Trophoblast cell (in vitro differentiated cells and primary cell): ENCODE measurements at regions not wholly inside any gene's neighbourhood (a gene's known extent, or its start where the extent isn't known, plus 50 kb on each side); places are given as distances from the start of the nearest gene placed in this dataset.

Experiments
- DNase-seq, 2 donors: peaks; one replicate each; pipeline ENCODE4 v3.0.0-alpha.2; 2016
- H2AFZ ChIP-seq: 2 replicates; pipeline ENCODE4 v1.6.1; 2013; ENCODE audit warnings: low read length, moderate library complexity, mild to moderate bottlenecking; ENCODE audit not compliant: insufficient read depth, poor library complexity
- H2AK5ac ChIP-seq: 2 replicates; pipeline ENCODE4 v1.6.1; 2013; ENCODE audit warnings: mild to moderate bottlenecking, low read length
- H2BK120ac ChIP-seq: 2 replicates; pipeline ENCODE4 v1.6.1; 2013; ENCODE audit warnings: low read length, mild to moderate bottlenecking, moderate library complexity; ENCODE audit not compliant: insufficient read depth, poor library complexity
- H2BK12ac ChIP-seq: 2 replicates; pipeline ENCODE4 v1.6.1; 2013; ENCODE audit warnings: mild to moderate bottlenecking, low read length, moderate library complexity
- H2BK5ac ChIP-seq: 2 replicates; pipeline ENCODE4 v1.6.1; 2013; ENCODE audit warnings: low read length, low read depth, moderate library complexity, mild to moderate bottlenecking; ENCODE audit not compliant: poor library complexity
- H3K14ac ChIP-seq: 2 replicates; pipeline ENCODE4 v1.6.1; 2013; ENCODE audit warnings: mild to moderate bottlenecking, low read length
- H3K18ac ChIP-seq: 2 replicates; pipeline ENCODE4 v1.6.1; 2013; ENCODE audit warnings: mild to moderate bottlenecking, low read length
- H3K23ac ChIP-seq: 2 replicates; pipeline ENCODE4 v1.6.1; 2013; ENCODE audit warnings: low read length
- H3K27ac ChIP-seq: 2 replicates; pipeline ENCODE4 v1.5.1; 2013; ENCODE audit warnings: low read depth, mild to moderate bottlenecking, inconsistent platforms, low read length, moderate library complexity
- H3K27me3 ChIP-seq: 2 replicates; pipeline ENCODE4 v1.6.1; 2013; ENCODE audit warnings: inconsistent platforms, mild to moderate bottlenecking, low read length, moderate library complexity; ENCODE audit not compliant: insufficient read depth
- H3K36me3 ChIP-seq, 2 experiments: 1 replicate in 1 of 2; 2 replicates in 1 of 2; pipeline ENCODE4 v1.6.1; 2013; ENCODE audit warnings: low read length in 2 of 2, mild to moderate bottlenecking in 2 of 2, moderate library complexity in 1 of 2; ENCODE audit not compliant: insufficient read depth in 2 of 2, control insufficient read depth in 1 of 2
- H3K4ac ChIP-seq: 2 replicates; pipeline ENCODE4 v1.6.1; 2013; ENCODE audit warnings: low read depth, mild to moderate bottlenecking, low read length, moderate library complexity
- H3K4me1 ChIP-seq, 2 experiments: 1 replicate in 1 of 2; 2 replicates in 1 of 2; pipeline ENCODE4 v1.6.1; 2013; ENCODE audit warnings: low read length in 2 of 2, mild to moderate bottlenecking in 2 of 2, moderate library complexity in 1 of 2; ENCODE audit not compliant: insufficient read depth in 2 of 2, control insufficient read depth in 1 of 2
- H3K4me2 ChIP-seq: 2 replicates; pipeline ENCODE4 v1.6.1; 2013; ENCODE audit warnings: inconsistent platforms, mild to moderate bottlenecking, low read length, moderate library complexity
- H3K4me3 ChIP-seq: 2 replicates; pipeline ENCODE4 v1.5.1; 2013; ENCODE audit warnings: mild to moderate bottlenecking, low read depth, low read length, inconsistent platforms
- H3K79me1 ChIP-seq: one replicate; pipeline ENCODE4 v1.6.1; 2013; ENCODE audit warnings: low read length
- H3K79me2 ChIP-seq: 2 replicates; pipeline ENCODE4 v1.6.1; 2013; ENCODE audit warnings: low read length, mild to moderate bottlenecking; ENCODE audit not compliant: control insufficient read depth, insufficient read depth, poor library complexity
- H3K9ac ChIP-seq: 2 replicates; pipeline ENCODE4 v1.6.1; 2013; ENCODE audit warnings: mild to moderate bottlenecking, low read length
- H3K9me3 ChIP-seq: 2 replicates; pipeline ENCODE4 v1.6.1; 2013; ENCODE audit warnings: low read depth, mild to moderate bottlenecking, control low read depth, inconsistent platforms, low read length; ENCODE audit not compliant: insufficient read depth
- H4K12ac ChIP-seq: 2 replicates; pipeline ENCODE4 v1.6.1; 2013; ENCODE audit warnings: low read depth, mild to moderate bottlenecking, low read length, moderate library complexity
- H4K8ac ChIP-seq: 2 replicates; pipeline ENCODE4 v1.6.1; 2013; ENCODE audit warnings: low read depth, mild to moderate bottlenecking, low read length, moderate library complexity
- H4K91ac ChIP-seq: one replicate; pipeline ENCODE4 v1.6.1; 2013; ENCODE audit warnings: low read depth, mild to moderate bottlenecking, low read length, moderate library complexity
- WGBS: extraction: QIAGEN DNeasy Blood & Tissue Kit; methylation state at CpG from one replicate; pipeline ENCODE4 v1.1.7; 2013; ENCODE audit warnings: missing lambda C conversion rate; ENCODE audit not compliant: insufficient read length, insufficient coverage; ENCODE audit errors: extremely low coverage; 5-methylcytosine and 5-hydroxymethylcytosine counted together

- no peak overlapping the region for H4K12ac ChIP-seq
- no peak overlapping the region for H2AK5ac ChIP-seq
- DNase-seq = no peak
- no peak overlapping the region for H4K91ac ChIP-seq
- H3K18ac ChIP-seq = no peak overlapping the region
- no peak overlapping the region for H3K4me2 ChIP-seq
- H3K9ac ChIP-seq = no peak overlapping the region
- H2BK120ac ChIP-seq = no peak overlapping the region
- no peak overlapping the region for H4K8ac ChIP-seq
- H3K9me3 ChIP-seq = no peaks in the 10 kb centered on the region
- H3K36me3 ChIP-seq = no peaks in the 10 kb centered on the region
- H3K27me3 ChIP-seq = no peaks in the 10 kb centered on the region
- no peaks in the 10 kb centered on the region for H3K79me1 ChIP-seq
- H3K4ac ChIP-seq = no peak overlapping the region
- H2BK5ac ChIP-seq = no peak overlapping the region
- H3K14ac ChIP-seq = no peak overlapping the region
- no peak overlapping the region for H3K4me3 ChIP-seq
- WGBS = 100% methylated on average over 1 of the region's 7 CpGs
- H3K27ac ChIP-seq = peak overlapping the region; percentile 31
- peaks cover 0 to 7% of the 10 kb centered on the region in 2 experiments for H3K4me1 ChIP-seq
- H3K23ac ChIP-seq = no peak overlapping the region
- H3K79me2 ChIP-seq = no peaks in the 10 kb centered on the region
- H2AFZ ChIP-seq = no peak overlapping the region
- no peak overlapping the region for H2BK12ac ChIP-seq
Observed at GRCh38 chr1:170238704-170239391, 93.1 kb downstream of the NTMT2 start.

GRCh38 chr1:170239445-170239844 lies 93.7 kb downstream of the NTMT2 start:
- peaks cover 0 to 7% of the 10 kb centered on the region in 2 experiments for H3K4me1 ChIP-seq
- no peaks in the 10 kb centered on the region for H3K9me3 ChIP-seq
- no peak overlapping the region for H4K8ac ChIP-seq
- H2BK5ac ChIP-seq = no peak overlapping the region
- no peak overlapping the region for H2AFZ ChIP-seq
- no peak overlapping the region for H3K4me3 ChIP-seq
- no peaks in the 10 kb centered on the region for H3K79me2 ChIP-seq
- no peak overlapping the region for H3K14ac ChIP-seq
- H4K91ac ChIP-seq = no peak overlapping the region
- peak overlapping the region; percentile 31 for H3K27ac ChIP-seq
- no peak overlapping the region for H3K23ac ChIP-seq
- H3K79me1 ChIP-seq = no peaks in the 10 kb centered on the region
- H4K12ac ChIP-seq = no peak overlapping the region
- no peak overlapping the region for H3K4ac ChIP-seq
- no peak overlapping the region for H2BK12ac ChIP-seq
- H3K18ac ChIP-seq = no peak overlapping the region
- H3K4me2 ChIP-seq = no peak overlapping the region
- H2AK5ac ChIP-seq = no peak overlapping the region
- H3K9ac ChIP-seq = no peak overlapping the region
- WGBS = no CpG with 5 or more reads among the region's 3 CpGs
- no peaks in the 10 kb centered on the region for H3K27me3 ChIP-seq
- no peak overlapping the region for H2BK120ac ChIP-seq
- peak; percentile 4 to 57 for DNase-seq
- no peaks in the 10 kb centered on the region for H3K36me3 ChIP-seq

- H3K27ac ChIP-seq = peak overlapping the region; percentile 43
- H3K4ac ChIP-seq = no peak overlapping the region
- H3K27me3 ChIP-seq = no peaks in the 10 kb centered on the region
- H3K4me1 ChIP-seq = peaks cover 0 to 7% of the 10 kb centered on the region in 2 experiments
- H3K9ac ChIP-seq = no peak overlapping the region
- no peak for DNase-seq
- WGBS = no CpG with 5 or more reads among the region's 2 CpGs
- H3K36me3 ChIP-seq = no peaks in the 10 kb centered on the region
- H3K4me2 ChIP-seq = no peak overlapping the region
- no peak overlapping the region for H3K18ac ChIP-seq
- no peak overlapping the region for H2BK5ac ChIP-seq
- H4K12ac ChIP-seq = no peak overlapping the region
- H2BK120ac ChIP-seq = no peak overlapping the region
- no peak overlapping the region for H4K91ac ChIP-seq
- H4K8ac ChIP-seq = no peak overlapping the region
- H3K4me3 ChIP-seq = no peak overlapping the region
- no peak overlapping the region for H3K14ac ChIP-seq
- H3K79me2 ChIP-seq = no peaks in the 10 kb centered on the region
- no peak overlapping the region for H3K23ac ChIP-seq
- no peak overlapping the region for H2AFZ ChIP-seq
- H2AK5ac ChIP-seq = no peak overlapping the region
- no peak overlapping the region for H2BK12ac ChIP-seq
- H3K9me3 ChIP-seq = no peaks in the 10 kb centered on the region
- no peaks in the 10 kb centered on the region for H3K79me1 ChIP-seq
Observed at GRCh38 chr1:170240409-170240808, 94.7 kb downstream of the NTMT2 start.

- Histone ChIP-seq H3K79me2 (no peaks in the 10 kb centered on the region), H2BK12ac (peak overlapping the region; percentile 36), H3K9me3 (no peaks in the 10 kb centered on the region), H3K79me1 (no peaks in the 10 kb centered on the region), H3K27ac (no peak overlapping the region), H3K4me3 (no peak overlapping the region), H2BK5ac (no peak overlapping the region), H2AFZ (no peak overlapping the region), H4K91ac (no peak overlapping the region), H3K4me1 (peaks cover 0 to 7% of the 10 kb centered on the region in 2 experiments), H2BK120ac (no peak overlapping the region), H3K27me3 (no peaks in the 10 kb centered on the region), H3K36me3 (no peaks in the 10 kb centered on the region), H4K12ac (no peak overlapping the region), H4K8ac (no peak overlapping the region), H2AK5ac (no peak overlapping the region), H3K23ac (no peak overlapping the region), H3K18ac (no peak overlapping the region), H3K9ac (no peak overlapping the region), H3K4ac (no peak overlapping the region), H3K4me2 (no peak overlapping the region), H3K14ac (no peak overlapping the region)
- no peak for DNase-seq
- no CpG with 5 or more reads among the region's 7 CpGs for WGBS
Observed at GRCh38 chr1:170241266-170241851, 95.6 kb downstream of the NTMT2 start.
